AG09309 (cell line): ENCODE measurements at regions not wholly inside any gene's neighbourhood (a gene's known extent, or its start where the extent isn't known, plus 50 kb on each side); places are given as distances from the start of the nearest gene placed in this dataset.

Experiments used
- DNase-seq: peaks from one replicate; pipeline ENCODE4 v3.0.0-alpha.2; 2010; ENCODE audit warnings: low read depth
- H3K4me3 ChIP-seq: 2 replicates; pipeline ENCODE4 v1.5.1; 2011; ENCODE audit warnings: mild to moderate bottlenecking, low read depth, low read length, moderate library complexity; ENCODE audit not compliant: control insufficient read depth
- TF ChIP-seq, protein P1 (sequence below): IDR thresholded peaks from 2 replicates; pipeline ENCODE4 v1.5.1; 2011; ENCODE audit warnings: mild to moderate bottlenecking, low read depth, low read length, inconsistent platforms; ENCODE audit not compliant: insufficient read depth, control insufficient read depth; ENCODE audit errors: missing control alignments

DNA sequence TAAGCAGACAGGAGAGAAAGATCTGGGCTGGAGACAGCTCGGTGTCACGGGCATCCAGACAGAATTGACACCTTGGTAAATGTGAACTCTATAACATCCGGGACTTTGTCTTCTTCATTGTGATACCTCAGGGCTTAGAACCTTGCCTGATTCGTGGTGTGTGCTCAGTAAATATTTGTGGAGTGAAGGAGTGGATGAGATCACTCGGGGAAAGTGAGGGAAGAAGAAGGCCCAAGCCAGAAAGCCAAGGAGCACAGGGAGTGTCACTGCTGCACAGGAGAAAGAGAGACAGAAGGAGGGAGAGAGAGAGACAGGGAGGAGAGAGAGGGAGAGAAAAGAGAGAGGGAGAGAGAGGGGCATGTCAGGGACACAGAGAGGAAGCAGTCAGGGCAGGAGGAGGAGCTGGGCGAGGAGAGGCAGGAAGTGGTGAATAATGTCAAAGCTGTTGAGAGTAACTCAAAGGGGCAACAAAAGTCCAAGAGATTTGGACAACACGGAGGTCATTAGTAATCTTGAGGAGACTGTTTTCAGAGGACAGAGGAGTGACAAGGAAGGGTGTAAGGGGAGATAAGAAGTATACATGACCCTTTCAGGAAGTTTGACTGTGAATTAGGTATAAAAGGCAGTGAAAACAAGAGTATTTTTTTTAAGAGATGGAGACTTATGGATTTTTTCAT is 141.6 kb upstream of the MAX start:
- H3K4me3 ChIP-seq: no peak overlapping the region
- TF ChIP-seq, protein P1, sequence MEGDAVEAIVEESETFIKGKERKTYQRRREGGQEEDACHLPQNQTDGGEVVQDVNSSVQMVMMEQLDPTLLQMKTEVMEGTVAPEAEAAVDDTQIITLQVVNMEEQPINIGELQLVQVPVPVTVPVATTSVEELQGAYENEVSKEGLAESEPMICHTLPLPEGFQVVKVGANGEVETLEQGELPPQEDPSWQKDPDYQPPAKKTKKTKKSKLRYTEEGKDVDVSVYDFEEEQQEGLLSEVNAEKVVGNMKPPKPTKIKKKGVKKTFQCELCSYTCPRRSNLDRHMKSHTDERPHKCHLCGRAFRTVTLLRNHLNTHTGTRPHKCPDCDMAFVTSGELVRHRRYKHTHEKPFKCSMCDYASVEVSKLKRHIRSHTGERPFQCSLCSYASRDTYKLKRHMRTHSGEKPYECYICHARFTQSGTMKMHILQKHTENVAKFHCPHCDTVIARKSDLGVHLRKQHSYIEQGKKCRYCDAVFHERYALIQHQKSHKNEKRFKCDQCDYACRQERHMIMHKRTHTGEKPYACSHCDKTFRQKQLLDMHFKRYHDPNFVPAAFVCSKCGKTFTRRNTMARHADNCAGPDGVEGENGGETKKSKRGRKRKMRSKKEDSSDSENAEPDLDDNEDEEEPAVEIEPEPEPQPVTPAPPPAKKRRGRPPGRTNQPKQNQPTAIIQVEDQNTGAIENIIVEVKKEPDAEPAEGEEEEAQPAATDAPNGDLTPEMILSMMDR: no peak
- DNase-seq: no peak

DNA sequence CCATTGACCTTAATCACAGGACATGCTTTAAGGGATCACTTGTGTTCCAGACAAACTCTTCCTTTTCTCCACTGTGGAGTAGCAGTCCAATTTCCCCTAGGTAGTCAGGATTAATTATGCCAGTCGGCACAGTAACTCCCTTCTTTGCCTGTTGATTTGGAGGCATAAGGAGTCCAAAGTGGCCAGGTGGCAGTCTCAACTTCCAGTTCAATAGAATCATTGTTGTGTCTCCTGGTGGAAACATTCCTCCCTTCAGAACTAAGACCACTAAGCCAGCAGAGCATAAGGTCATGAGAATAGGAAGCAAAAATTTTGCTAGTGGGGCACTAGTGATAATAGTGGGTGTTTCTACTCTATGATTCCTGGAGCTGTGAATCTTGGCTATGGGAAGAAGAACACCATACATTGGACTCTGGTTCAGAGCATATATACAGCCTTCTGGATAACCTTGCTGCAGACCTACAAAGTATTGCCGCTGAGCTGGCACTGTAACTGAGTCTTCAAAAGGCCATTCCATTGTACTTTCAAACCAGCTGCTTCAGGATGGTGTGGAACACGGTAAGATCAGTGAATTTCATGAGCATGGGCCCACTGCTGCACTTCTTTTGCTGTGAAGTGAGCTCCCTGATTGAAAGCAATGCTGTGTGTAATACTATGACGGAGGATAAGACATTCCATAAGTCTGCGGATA is 147.3 kb upstream of the MAX start:
- TF ChIP-seq, protein P1: no peak
- no peak overlapping the region for H3K4me3 ChIP-seq
- no peak for DNase-seq

DNA sequence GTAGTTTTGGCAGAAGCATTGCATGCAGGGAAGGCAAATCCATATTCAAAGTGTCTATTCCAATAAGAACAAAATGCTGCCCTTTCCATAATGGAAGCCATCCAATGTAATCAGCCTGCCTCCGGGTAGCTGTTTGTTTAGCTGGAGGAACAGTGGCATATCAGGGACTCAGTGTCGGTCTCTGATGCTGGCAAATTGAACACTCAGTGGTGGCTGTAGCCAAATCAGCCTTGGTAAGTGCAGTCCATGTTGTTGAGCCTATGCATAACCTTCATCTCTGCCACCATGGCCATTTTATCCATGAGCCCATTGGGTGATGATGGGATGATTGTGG is 147.8 kb upstream of the MAX start:
- TF ChIP-seq, protein P1: no peak
- H3K4me3 ChIP-seq: no peak overlapping the region

DNA sequence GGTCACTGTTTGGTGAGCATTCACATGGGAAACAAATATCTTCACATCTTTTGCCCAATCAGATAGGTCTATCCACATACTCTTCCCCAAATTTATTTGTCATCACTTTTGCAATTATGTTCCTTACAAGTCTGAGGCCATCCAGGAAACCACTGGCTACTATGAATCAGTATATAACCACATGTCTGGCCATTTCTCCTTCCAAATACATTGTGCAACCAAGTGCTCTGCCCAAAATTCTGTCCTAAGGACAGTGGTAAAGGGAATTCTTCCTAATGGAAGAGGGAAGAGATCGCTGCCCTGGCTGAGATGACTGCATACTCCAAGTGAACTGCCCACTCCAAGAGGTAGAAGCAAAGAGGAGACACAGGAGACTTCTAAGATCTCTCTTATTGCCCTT is 148.9 kb upstream of the MAX start:
- DNase-seq: peak; percentile 99
- H3K4me3 ChIP-seq: no peak overlapping the region
- TF ChIP-seq, protein P1: no peak

More for the DNA sequence above, 147.8 kb upstream of the MAX start:
- no peak for DNase-seq

DNA sequence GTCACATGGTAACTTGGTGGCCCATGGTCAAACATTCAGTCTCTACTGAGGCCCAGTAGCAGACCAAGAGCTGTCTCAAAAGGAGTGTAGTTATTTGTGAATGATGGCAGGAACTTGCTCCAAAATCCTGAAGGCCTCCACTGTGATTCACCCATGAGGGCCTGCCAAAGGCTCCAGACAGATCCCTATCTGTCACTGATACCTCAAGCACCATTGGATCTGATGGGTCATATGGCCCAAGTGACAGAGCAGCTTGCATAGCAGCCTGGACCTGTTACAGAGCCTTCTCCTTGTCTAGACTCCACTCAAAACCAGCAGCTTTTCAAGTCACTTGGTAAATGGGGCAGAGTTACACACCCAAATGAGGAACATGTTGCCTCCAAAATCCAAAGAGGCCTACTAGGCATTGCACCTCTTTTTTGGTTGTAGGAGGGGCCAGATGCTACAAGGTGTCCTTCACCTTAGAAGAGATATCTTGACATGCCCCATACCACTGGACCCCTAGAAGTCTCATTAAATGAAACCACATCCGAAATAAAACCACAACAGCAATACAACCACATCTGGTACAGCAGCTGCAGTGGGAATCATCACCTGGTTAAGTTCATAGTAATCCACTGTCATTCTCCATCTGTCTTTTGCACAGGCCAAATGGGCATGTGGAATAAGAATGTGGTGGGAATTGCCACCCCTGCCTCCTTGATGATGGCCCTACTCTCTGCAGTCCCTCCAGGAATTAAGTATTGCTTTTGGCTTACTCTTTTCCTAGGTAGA is 150.4 kb upstream of the MAX start:
- TF ChIP-seq, protein P1: no peak
- no peak overlapping the region for H3K4me3 ChIP-seq
- no peak for DNase-seq

DNA sequence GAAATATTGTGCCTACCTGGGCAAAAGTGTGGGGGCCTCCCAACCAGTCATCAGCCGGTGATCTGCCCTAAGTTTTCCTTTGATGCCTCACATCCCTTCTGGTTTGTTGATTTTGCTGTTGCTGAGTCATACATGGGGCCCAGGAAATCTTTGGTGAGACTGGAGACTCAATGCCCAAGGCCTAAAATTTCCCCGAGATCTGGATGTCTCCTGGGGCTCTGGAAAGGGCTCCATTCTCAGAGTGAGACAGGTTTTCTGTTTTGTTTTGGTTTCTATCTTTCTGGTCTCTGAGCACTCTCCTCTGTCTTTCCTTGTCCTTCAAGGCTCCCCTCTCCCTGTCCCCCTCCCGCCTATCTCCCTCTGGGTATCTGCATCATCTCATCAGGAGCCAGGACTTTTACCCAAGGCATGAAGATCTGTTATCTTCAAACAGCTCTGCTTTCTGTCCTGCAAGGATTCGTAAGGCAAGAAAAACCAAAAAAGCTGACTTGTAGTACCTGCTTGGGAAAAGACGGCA is 152.8 kb upstream of the MAX start:
- no peak overlapping the region for H3K4me3 ChIP-seq
- no peak for DNase-seq
- TF ChIP-seq, protein P1: no peak
